Activated CD8-positive, alpha-beta T cell treated with anti-CD3 and anti-CD28 coated beads for 36 hours (primary cell): ENCODE measurements at regions not wholly inside any gene's neighbourhood (a gene's known extent, or its start where the extent isn't known, plus 50 kb on each side); places are given as distances from the start of the nearest gene placed in this dataset.
A peak's percentile ranks its signal among the peaks of the same experiment; 100 is the strongest.

ENCODE experiments used
- ATAC-seq: fragments of 200-7000 bp; cut with Tn5 transposase; one replicate; pipeline ENCODE4 v1.10.0; 2021; ENCODE audit warnings: mild to moderate bottlenecking, moderate library complexity
- CTCF ChIA-PET: fragments of 350-600 bp; sonication (Branson Sonifier 250); formaldehyde crosslinking; loops from one replicate; lab custom pipeline; 2021; ENCODE audit warnings: antibody characterized with exemption; lab: Charles Lee
- POLR2A ChIA-PET: fragments of 350-600 bp; sonication (Branson Sonifier 250); formaldehyde crosslinking; loops from one replicate; lab custom pipeline; 2021; ENCODE audit warnings: antibody characterized with exemption; lab: Charles Lee
- DNase-seq: peaks from one replicate; pipeline ENCODE4 v3.0.0-alpha.2; 2020
- H3K27ac Mint-ChIP-seq: one replicate; pipeline ENCODE4 v1.8.0; 2021; ENCODE audit warnings: mild to moderate bottlenecking, mixed read lengths
- H3K27me3 Mint-ChIP-seq: one replicate; pipeline ENCODE4 v1.8.0; 2021; ENCODE audit warnings: mixed read lengths
- H3K36me3 Mint-ChIP-seq: one replicate; pipeline ENCODE4 v1.8.0; 2021; ENCODE audit warnings: low read depth, mixed read lengths
- H3K4me1 Mint-ChIP-seq: one replicate; pipeline ENCODE4 v1.8.0; 2021; ENCODE audit warnings: low read depth, mixed read lengths
- H3K4me3 Mint-ChIP-seq: one replicate; pipeline ENCODE4 v1.8.0; 2021; ENCODE audit warnings: mild to moderate bottlenecking, moderate library complexity, mixed read lengths
- H3K9me3 Mint-ChIP-seq: one replicate; pipeline ENCODE4 v1.8.0; 2021; ENCODE audit warnings: mixed read lengths
- CTCF ChIP-seq: fragments of 200-600 bp; IDR thresholded peaks from one replicate; pipeline ENCODE4 v1.8.0; 2022; ENCODE audit warnings: antibody characterized with exemption, mild to moderate bottlenecking
- intact Hi-C: fragments of 100-400 bp; cut with micrococcal nuclease; formaldehyde crosslinking; loops from one replicate; pipeline ENCODE4 v1.10.0; 2022

- intact Hi-C loops, result no loop called here
- TF ChIP-seq CTCF, result no peak
- DNase-seq (no peak), ATAC-seq (no peak)
- Mint-ChIP-seq H3K4me3 (no peak overlapping the region), H3K27ac (peak overlapping the region; percentile 46), H3K4me1 (peaks cover 41% of the 10 kb centered on the region), H3K27me3 (no peaks in the 10 kb centered on the region), H3K36me3 (peaks cover 1% of the 10 kb centered on the region), H3K9me3 (peaks cover 6% of the 10 kb centered on the region)
- ChIA-PET POLR2A (no interaction called here), CTCF (no interaction called here)
These were observed 209.7 kb downstream of the SPRY1 start for GRCh38 chr4:123606336-123606735.

- Mint-ChIP-seq H3K36me3 (peaks cover 1% of the 10 kb centered on the region), H3K27me3 (no peaks in the 10 kb centered on the region), H3K4me1 (peaks cover 36% of the 10 kb centered on the region), H3K4me3 (peak overlapping the region; percentile 1), H3K9me3 (peaks cover 4% of the 10 kb centered on the region), H3K27ac (peak overlapping the region; percentile 50)
- ChIA-PET POLR2A (no interaction called here), CTCF (interaction anchor here (1.0 to 1.2 kb wide), 3 partner anchors 11 to 43 kb away, joined by 3 to 6 read pairs (median 5); no protein-coding TSS in a partner anchor)
- TF ChIP-seq CTCF, result no peak
- ATAC-seq, result peak; percentile 64
- intact Hi-C loops, result no loop called here
- DNase-seq, result peak; percentile 39
These were observed 210.4 kb downstream of the SPRY1 start for GRCh38 chr4:123606946-123607542.

GRCh38 chr4:123609829-123610228 is 213.2 kb downstream of the SPRY1 start:
- Mint-ChIP-seq H3K4me1 (peaks cover 20% of the 10 kb centered on the region), H3K27ac (no peak overlapping the region), H3K4me3 (no peak overlapping the region), H3K9me3 (no peaks in the 10 kb centered on the region), H3K27me3 (no peaks in the 10 kb centered on the region), H3K36me3 (no peaks in the 10 kb centered on the region)
- DNase-seq, result no peak
- POLR2A ChIA-PET, result interaction anchor here (0.9 kb wide), 1 partner anchor 9 kb away, joined by 6 read pairs; no protein-coding TSS in a partner anchor
- intact Hi-C loops, result no loop called here
- CTCF ChIA-PET, result no interaction called here
- no peak for ATAC-seq
- no peak for TF ChIP-seq CTCF

GRCh38 chr4:123613586-123614344 is 217.2 kb downstream of the SPRY1 start:
- intact Hi-C loops, result no loop called here
- no peaks in the 10 kb centered on the region for H3K27me3 Mint-ChIP-seq
- ATAC-seq (no peak), DNase-seq (no peak)
- CTCF ChIA-PET, result no interaction called here
- no peak for TF ChIP-seq CTCF
- H3K9me3 Mint-ChIP-seq, result peaks cover 3% of the 10 kb centered on the region
- H3K36me3 Mint-ChIP-seq, result no peaks in the 10 kb centered on the region
- POLR2A ChIA-PET, result no interaction called here
- no peak overlapping the region for H3K4me3 Mint-ChIP-seq
- H3K4me1 Mint-ChIP-seq, result peaks cover 15% of the 10 kb centered on the region
- H3K27ac Mint-ChIP-seq, result no peak overlapping the region

- no peaks in the 10 kb centered on the region for H3K27me3 Mint-ChIP-seq
- TF ChIP-seq CTCF, result no peak
- CTCF ChIA-PET, result no interaction called here
- POLR2A ChIA-PET, result no interaction called here
- H3K9me3 Mint-ChIP-seq, result peaks cover 3% of the 10 kb centered on the region
- peaks cover 15% of the 10 kb centered on the region for H3K4me1 Mint-ChIP-seq
- H3K27ac Mint-ChIP-seq, result no peak overlapping the region
- intact Hi-C loops, result no loop called here
- DNase-seq (no peak), ATAC-seq (no peak)
- H3K36me3 Mint-ChIP-seq, result no peaks in the 10 kb centered on the region
- H3K4me3 Mint-ChIP-seq, result no peak overlapping the region
These were observed 219.3 kb downstream of the SPRY1 start for GRCh38 chr4:123615901-123616300.
